ENCODE measurements at regions not wholly inside any gene's neighbourhood (a gene's known extent, or its start where the extent isn't known, plus 50 kb on each side); places are given as distances from the start of the nearest gene placed in this dataset.

- TF ChIP-seq CTCF (IDR thresholded peaks at IDR 0.05; ENCODE audit: low read depth, low read length) (no peak), MYC (IDR thresholded peaks at IDR 0.05; ENCODE audit: low read depth, low read length) (no peak)
Measured at GRCh38 chr14:83312511-83312910, 1778.9 kb upstream of the SEL1L start.

Data from NB4 (cell line).